HUDEP-2 (cell line): ENCODE measurements at regions not wholly inside any gene's neighbourhood (a gene's known extent, or its start where the extent isn't known, plus 50 kb on each side); places are given as distances from the start of the nearest gene placed in this dataset.

Experiments
- DNase-seq, 76 experiments: peaks; one replicate each; lab custom pipeline; 2025; ENCODE audit not compliant: unreplicated experiment in 76 of 76; lab: John Stamatoyannopoulos, UW

DNA sequence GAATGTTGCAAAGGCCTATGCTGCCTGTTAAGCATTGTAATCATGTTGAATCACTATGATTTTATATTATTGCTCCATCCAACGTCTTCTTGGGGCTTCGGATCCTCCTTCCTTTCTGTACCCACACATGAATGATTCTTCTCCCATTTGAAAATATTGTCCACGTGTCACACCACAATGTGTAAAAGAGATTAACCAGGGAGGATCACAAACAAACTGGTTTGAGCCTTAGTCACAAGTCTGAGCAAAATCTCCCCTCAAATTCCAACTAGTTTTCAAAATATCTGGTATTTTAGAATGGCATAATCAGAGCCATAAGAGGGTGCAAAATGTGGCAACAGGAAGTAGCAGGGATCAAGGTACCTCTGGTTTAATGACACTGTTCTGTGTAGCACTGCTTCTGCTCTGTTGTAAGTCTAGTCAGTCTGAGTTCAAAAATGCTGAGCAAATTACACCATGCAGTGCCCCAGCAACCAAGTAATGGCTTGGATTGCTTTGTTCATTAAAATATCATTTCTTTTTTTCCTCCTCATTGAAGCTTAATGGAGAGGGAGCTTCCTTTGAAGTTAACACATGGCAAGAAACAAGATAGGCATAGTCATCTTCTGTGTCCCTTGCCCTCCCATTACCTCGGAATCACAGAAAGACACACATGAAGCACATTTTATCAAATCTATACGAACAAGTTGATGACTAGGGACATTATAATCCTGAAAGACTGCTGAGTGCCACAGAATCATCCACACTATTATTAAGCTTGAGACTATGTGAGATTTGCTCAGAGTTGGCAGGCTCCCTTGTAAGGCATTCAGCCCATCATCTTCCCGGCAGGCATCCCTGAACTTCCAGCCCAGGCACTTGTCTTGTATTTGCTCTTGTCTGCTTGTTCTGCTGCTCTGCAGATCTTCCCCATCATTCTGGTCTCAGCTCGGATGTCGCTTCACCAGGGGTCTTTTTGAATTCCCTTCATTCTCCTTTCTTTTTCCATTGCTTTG lies 102.0 kb upstream of the PRLR start:
- no peak for DNase-seq

DNA sequence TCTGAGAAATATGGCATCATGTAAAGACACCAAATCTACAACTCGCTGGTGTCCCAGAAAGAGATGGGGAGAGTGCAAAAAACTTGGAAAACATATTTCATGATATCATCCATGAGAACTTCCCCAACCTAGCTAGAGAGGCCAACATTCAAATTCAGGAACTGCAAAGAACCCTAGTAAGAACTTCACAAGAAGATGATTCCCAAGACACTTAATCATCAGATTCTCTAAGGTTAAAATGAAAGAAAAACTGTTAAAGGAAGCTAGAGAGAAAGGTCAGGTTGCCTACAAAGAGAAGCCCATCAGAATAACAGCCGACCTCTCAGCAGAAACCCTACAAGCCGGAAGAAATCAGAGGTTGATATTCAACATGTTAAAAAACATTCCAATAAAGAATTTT lies 95.5 kb upstream of the PRLR start:
- DNase-seq, result no peak

DNA sequence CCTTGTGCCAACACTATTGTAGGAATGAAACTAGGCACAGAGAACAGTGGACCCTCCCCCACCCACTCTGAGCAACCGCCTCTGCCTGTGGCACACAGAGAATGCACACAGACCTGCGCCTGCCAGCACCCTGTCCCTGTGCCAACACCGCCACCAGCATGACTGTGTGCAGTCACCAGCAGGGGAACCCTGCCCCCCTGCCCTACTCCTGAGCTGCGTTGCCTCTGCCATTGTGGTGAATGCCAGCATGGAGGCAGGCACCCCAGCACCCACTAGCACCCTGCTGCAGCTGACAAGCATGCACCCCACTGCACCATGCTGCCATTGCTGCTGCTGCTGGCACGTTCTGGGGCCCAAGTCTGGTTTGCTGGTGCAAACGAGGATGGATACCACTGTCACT lies 94.4 kb upstream of the PRLR start:
- no peak for DNase-seq

DNA sequence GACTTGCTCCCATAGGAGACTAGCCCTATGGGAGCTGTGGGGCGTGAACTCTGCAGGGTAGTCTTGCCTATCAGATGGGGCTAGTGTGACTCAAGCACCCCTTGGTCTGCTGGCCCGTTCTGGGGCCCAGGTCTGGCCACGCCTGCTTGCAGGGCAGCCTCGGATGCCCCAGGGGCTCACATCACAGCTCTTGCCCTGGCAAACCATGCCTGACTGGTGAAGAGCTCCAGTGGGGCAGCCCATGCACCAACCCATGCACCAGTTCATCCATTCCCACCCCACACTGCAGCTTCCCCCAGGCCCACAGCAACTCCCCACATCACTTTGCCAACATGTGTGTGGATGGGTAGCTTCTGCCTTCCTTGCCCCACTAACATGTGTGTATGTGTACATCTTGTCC lies 93.9 kb upstream of the PRLR start:
- DNase-seq, result no peak

DNA sequence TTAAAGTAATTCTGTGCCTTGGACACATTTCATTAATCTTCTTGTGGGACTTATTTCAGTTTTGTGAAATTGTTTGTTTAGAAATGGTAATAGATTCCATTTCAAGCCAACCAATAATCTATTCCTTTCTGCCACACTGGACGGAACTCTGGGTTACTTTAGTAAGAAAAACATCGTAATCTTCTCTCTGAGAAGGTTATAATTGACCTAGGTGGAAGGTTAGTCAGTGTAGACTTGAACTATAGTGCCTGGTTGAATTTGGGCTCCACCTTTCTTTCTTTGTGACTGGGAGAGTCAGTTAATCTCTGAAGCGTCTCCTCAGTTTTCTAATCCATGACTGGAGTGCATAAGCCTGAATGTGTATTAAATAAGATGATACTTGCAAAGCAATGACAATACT lies 89.7 kb upstream of the PRLR start:
- no peak for DNase-seq

DNA sequence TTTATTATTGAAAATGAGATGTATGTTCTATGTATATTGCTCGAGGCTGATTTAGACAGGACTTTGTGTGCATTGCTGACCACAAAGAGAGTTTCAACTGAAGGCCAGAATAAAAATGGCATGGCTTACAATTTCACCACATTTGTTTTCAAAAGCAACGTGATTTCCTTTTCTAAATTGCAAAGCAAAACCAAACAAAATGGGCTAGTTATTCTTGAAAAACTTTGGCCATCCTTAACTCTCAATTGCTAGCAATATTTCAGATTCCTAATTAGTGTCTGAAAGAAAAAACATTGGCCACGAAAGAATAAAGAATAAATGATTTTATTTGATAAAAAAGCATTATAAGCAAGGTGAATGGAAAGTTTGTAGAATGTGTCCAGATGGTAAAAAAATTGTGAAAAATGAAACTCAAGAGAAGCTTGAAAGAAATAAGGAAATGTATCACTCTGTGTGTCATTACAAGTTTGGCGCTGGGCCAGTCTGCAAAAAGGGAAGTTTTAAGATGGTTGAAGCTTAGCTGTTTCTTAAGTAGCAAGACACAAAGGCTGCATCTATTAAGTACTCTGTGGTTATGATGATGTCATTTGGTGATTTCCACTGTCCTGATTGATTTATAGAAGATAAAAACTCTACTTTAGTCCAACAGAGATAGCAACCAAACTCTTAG lies 89.2 kb upstream of the PRLR start:
- no peak for DNase-seq

DNA sequence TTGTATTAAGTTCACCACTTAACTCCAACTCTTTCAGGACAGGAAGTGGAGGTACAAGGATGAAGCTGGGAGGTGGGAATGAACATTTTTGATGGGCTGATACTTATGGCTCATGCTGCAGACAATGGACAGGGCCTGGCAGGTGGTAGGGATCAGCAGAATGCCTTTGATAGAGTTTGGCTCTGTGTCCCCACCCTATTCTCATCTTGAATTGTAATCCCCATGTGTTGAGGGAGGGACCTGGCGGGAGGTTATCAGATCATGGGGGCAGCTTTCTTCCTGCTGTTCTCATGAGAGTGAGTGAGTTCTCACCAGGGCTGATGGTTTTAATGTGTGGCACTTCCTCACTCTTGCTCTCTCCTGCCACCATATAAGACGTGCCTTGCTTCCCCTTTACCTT lies 87.3 kb upstream of the PRLR start:
- DNase-seq, result no peak

DNA sequence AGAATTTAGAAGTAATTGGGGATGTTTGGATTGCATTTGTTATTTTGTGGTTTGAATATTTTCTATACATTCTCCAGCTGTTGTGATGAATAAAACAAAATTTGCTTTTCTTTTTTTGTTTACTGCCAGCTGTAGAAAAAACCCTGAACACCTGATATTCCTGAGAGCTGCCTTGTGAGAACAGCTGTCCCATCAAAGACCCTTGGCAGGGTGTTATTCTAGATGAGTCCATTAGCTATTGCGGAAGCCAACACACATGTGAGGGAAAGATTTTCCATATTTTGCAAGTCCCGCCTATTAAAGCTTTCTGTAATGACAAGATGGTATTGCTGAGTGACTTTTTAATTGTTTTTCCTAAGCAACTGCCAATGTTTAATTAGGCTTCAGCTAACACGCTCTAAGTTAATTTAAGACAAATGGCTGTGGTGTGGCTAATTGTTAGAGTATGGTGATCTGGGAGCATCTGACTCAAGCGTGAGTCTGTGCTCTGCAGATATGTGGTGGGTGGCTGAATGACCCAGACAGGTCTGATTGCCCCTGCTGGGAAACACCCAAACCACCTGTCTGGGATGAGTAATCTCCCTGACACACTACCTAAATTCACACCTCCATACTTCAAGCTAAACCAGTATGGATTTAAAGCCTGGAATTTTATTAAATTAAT lies 86.5 kb upstream of the PRLR start:
- DNase-seq, result no peak

DNA sequence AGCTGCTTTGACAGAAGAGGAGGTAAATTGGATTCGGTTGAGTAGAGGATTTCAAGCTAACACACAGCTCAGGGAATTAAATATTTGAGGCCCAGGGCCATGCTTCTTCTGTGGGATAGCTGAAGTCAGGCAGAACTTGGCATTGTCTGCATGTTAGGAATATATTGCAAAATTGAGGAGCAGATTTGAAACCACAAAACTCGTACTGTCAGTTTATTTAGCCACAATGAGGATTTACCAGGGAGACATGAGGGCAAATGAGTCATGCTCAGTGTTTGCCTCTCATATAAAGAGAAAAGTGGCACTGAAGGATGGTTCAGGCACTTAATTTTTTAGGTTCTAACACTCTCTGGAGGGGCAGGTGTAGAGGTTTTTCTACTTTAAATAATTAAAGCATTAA lies 83.0 kb upstream of the PRLR start:
- DNase-seq, result no peak

DNA sequence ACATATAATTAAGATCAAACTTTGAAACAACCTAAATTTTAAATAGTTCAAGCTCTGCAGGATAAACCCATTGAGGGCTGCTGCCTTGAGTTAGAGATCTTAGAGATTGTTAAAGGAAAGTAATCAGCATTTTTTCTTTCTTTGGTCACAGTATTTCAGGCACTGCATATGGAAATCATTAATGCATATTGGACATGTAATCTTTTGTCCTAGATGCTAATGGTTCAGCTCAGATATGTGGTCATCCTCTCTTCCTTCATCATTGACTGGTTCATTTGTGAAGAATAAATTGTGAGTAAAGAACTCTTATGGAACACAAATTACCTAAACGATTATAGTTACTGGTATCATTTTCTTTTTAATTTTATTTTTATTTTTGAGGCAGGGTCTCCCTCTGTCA lies 82.0 kb upstream of the PRLR start:
- no peak for DNase-seq

DNA sequence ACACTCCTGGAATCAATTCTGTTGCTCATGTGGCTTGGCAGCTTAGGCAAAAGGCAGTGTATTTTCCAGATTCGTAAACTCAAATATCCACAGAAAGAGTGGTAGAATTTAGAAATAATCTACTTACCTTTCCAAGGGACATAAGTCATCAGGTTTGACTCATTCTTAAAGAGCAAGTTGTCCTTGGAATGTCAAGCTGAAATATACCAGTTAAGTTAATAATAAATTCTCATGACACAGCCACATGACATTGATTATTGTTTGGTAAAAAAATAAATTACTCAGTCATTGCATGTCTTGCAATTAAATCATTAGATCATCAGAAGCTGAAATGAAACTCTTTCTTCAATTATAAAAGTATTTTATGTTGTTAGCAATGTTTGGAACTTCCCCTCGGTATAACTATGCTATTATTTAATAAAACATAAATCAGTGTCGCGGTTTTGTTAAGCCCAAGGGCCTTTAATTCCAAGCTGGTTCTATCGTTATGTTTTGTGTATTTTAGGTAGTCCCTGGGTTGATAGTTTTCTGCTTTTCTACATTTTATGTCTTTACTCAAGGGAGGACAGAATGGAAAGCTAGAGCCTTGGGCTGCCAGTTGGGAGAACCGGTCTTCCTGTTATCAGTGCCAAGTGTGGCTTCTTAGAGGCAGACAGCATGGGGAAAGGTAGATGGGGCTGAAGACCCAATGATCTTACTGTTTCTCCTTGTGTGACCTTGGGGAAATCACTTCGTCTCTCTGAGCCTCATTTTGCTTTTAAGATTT lies 79.3 kb upstream of the PRLR start:
- DNase-seq, result no peak

DNA sequence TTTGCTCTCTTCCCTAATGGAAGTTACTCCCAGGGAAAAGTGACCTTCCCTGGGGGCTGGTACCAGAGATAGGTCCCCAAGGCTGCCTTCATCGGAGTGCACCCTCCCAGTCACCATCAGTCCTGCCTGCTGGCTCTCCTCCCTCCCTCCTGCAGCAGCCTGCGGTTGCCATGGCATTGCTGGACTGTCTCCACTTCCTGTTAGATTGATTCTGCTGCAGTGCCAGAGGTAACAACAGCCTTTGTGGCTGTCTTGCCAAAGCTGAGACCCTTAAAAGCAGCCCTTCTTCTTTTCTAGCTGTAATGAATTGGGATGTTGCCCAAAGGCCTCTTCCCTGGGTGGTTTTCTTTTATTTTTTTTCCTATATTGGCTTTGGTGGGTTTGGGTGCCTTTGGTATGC lies 78.1 kb upstream of the PRLR start:
- no peak for DNase-seq

DNA sequence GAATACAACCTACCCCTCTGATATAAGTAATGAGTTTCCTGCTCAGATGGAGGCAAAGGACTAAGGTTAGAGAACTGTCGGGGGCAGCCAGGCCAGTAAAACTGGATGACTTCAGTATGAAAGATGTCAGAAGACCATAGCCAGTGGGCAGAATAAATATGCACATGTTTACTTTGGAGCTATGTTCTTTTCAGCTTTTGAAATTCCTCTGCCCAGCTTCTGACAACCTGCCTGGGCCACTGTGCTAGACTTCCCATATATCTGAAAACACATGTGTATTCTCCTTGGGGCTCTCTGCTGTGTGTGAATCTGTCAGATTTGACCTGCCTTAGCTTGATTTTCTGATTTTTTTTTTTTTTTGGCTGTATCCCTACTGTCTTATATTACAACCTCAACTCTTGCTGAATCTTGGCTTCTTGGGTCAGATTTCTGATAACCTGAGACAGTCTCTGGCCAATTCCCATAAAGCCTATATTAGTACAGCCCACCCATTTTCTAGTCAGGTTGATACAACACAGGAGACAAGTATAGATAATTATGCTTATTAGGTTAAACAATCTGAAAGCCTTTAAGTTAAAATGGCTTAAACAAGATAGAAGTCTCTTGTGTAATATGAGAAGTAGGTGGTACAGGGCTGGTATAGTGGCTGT lies 76.6 kb upstream of the PRLR start:
- DNase-seq, result no peak

DNA sequence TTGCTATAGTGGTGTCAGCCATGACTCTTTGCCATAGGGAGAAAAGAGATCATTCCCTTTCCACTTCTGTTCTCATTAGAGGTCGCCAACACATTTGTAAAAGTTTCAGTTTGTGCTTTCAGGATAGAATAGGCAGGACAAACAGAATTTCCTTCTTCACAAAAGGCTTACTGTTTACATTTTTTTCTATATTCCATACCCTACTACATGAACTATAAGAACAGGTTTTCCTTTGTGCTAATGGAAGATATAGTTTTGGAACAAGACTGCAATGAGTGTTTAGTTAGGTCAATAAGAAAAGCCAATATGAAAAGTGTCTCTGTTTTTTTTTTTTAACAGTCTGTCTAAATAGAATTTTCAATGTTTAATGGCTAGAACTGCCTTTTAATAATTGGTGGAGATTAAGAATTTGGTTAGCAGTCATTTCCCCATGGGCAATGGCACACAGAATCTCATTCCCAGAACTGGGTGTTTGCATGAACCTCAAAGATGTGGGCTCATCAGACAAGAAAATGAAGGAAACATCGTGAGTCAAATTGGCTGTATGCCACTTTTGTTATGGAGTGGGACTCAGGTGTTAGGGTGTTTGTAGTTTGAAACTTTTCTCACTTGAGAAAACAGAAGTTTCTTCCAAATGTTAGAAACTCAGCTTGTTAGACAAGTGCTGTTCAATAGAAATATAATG lies 75.2 kb upstream of the PRLR start:
- no peak for DNase-seq

DNA sequence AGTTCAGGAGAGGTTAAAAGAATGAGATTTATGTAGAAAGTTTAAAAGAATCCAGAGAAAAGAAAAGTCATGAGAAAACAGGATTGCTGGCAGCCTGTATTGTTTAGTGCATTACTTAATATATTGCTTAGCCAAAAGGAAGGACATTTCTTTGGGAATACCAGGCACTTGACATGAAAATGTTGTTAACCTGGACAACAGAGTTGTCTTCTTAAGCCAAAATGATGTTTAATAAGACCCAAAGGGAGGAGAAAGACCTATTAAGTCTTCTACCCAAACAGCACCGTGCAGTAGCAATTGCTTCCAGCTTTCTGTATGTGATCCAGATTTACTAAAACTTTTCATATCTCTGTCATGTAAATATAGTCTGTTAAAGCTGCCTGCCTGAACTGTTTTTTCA lies 74.0 kb upstream of the PRLR start:
- DNase-seq, result no peak

DNA sequence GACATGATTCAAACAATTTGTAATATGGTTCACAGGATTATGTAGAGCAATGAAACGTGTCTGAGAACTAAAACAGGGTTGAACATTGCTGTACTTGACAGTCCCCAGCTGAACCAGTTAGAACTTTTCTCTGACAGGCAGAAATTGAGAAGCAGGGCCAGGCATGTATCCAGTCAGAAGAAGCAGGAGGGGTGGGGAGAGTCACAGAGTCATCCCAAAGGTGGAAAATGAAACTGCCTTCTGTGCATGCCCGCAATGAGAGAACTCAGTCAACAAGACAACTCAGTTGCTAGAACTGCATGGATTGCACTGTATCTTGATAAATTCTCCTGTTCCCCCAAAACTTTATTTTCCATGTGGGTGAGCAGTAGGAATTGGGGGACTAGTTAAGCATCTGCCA lies 72.9 kb upstream of the PRLR start:
- no peak for DNase-seq

DNA sequence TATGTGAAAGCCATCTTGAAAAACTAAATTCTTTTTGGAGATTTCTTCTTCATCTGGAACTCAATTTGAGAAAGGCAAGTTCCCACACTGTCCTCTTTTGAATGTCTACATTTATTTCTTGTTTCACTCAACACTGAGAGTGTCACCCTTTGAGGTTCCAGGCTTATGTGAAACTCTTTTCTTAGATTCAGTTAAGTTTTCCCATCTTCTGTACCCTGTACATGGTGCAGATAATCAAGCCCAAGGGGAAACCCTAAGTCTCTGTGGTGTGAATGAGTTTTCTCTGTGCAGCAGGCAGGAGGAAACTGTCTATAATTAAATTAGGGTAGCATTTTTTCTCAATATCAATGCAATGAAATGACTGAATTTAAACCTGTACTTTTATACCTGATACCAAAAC lies 72.3 kb upstream of the PRLR start:
- no peak for DNase-seq

DNA sequence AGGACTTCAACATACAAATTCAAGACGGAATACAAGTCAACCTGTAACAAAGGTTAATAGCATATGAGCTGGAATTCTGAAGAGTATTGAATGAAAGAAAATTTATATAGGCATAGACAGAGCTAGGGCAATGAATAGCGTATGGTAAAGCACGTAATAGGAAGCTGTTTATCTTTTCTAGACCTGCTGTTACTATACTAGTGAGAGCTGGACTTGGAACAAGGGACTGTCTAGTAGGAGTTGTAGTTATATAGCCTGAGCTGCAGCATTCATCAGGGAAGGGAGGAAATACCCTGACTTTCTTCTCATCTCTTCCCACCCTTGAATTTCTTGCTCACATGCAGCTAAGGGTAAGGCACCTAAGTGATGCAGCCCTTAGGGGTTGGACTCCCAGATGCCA lies 67.5 kb upstream of the PRLR start:
- DNase-seq, result no peak

DNA sequence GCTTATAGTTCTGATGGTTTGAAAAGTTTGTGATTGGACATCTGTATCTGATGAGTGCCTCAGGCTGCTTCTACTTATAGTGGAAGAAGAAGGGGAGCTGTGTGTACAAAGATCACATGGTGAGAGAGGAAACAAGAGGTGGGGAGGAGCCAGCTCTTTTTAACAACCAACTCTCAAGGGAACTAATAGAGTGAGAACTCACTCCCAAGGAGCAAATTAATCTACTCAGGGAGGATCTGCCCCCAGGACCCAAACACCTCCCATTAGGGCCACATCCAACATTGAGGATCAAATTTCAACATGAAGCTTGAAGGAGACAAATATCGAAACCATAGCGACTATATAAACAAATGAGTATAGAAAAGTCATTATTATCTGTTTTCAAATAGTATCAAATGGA lies 64.7 kb upstream of the PRLR start:
- DNase-seq, result no peak

DNA sequence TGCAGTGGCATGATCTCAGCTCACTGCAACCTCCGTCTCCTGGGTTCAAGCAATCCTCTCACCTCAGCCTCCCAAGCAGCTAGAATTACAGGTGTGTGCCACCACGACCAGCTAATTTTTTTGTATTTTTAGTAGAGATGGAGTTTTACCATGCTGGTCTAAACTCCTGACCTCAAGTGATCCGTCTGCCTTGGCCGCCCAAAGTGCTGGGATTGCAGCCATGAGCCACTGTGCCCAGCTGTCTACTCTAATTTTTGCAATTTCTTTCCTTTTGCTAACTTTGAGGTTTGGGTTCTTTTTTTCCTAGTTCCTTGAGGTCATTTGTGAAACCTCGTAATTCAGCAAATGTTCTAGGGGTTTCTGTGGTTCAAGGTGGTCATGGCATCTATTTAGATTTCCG lies 63.7 kb upstream of the PRLR start:
- no peak for DNase-seq
